T1000 (cell line): ENCODE measurements at regions not wholly inside any gene's neighbourhood (a gene's known extent, or its start where the extent isn't known, plus 50 kb on each side); places are given as distances from the start of the nearest gene placed in this dataset.

ENCODE experiments used
- DNase-seq: peaks from one replicate; lab custom pipeline; 2025; ENCODE audit warnings: mixed read lengths; lab: John Stamatoyannopoulos, UW

DNA sequence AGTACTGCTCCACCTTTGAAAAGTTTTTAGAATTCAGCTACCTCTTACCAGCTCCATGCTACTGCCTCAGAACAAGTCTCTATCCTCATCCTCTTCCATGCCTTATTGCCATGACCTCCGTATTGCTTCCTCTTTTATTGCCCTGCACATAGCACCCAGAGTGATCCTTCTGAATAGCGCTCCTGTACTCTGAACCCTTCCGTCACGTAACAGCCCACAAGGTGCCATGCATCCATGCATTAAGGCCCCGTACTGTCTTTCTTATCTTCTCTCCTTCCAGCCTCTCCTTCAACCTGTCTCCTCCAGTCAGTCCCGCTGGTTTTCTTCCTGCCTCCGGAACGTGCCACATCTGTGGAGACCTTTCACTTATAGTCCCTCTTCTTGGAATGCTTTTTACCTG is 273.3 kb upstream of the SEMA6A start:
- no peak for DNase-seq

DNA sequence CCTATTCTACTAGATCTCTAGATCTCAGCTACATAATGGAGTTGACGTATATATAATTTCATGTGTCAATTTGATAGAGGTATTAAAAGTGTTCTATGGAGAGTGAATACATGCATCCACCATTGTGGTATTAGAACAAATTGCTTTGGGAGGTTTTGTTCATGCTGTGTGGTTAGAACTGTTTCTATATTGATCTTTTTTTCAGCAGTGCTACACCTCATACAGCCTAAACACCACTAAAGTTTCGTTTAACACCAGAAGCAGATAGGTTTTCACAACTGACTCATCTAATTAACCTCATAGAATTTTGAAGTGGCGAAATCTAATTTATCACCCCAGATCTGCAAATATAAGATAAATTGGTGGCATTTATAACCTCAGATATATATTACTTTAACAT is 269.4 kb upstream of the SEMA6A start:
- no peak for DNase-seq

DNA sequence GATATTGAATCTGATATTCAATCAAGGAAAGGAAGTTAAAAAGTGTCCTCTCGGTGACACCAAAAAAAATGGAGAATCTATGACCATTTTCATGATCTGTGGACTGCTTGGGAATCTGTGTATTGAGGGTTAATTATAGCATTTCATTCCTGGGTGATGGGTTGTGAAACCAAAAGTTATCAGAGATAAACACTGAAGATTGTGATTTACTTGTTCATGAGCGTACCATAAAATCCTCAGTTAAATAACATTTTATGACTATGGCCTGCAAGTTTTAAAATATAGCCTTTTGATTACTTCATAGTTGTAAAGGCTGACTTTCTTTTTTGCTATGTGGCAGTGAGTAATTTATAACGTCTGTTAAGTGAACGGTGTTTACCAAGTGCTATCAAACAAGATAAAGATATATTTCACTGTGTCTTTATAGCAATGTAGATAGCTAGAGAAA is 267.9 kb upstream of the SEMA6A start:
- DNase-seq = no peak

DNA sequence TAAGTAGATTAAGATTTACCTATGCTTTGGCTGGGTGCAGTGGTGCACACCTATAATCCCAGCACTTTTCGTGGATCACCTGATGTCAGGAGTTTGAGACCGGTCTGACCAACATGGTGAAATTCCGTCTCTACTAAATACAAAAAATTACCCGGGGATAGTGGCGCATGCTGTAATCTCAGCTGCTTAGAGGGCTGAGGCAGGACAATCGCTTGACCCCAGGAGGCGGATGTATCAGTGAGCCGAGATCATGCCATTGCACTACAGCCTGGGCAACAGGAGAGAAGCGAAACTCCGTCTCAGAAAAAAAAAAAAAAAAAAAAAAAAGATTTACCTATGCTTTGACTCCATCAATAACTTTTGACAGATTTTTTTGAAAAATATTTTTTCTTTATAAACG is 267.1 kb upstream of the SEMA6A start:
- no peak for DNase-seq

DNA sequence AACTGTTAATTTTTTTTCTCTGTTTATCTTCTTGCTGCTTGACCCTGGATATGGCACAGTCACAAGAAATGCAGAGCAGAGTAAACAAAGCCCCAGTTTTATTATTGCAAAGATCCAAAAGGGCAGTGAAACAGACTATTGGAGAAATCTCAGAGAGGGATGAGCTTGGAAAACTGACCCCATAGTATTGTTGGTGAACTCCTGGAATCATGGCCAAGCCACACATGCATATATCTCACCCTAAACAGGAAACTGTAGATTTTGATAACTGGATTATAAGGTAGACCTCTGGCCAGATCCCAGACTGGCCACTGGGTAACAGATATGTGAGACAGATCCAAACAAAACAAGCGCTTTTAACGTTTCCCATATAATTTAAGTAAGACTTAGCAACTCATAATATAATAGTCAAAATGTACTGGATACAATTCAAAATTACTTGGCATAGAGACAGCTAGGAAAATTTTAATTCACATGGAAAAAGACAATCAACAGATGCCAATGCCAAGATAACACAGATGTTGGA is 263.5 kb upstream of the SEMA6A start:
- DNase-seq = no peak

DNA sequence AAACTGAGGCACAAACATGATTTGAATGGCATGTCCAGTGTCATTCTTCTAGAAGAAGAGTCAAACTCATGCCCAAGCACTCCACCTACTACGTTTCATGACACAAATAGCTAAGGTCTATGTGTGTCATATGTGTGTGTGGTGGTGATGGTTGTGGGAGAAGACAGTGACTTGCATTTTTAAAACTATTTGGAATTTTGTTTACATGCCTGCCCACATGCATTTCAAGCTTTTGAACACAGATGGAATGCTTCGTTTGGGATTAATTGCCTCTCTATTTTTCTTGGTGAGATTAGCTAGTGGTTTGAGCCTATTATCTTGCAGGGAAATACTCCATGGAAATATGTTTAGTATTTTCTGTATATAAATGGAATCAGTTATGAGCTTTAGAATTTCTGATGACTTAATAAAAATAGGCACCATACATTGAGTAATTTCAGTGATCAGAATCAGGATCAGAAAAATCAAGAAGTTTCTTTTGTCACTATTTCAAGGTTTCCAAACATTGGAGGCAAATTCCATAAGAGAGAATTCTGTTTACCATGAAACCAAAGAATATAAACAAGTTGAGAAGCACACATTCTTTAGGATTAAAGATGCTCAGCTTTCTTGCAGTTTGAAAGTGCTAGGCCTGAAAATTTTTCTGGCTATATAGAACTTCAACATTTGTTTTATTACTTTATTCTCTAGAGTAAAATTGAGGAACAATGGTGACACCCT is 260.3 kb upstream of the SEMA6A start:
- no peak for DNase-seq

DNA sequence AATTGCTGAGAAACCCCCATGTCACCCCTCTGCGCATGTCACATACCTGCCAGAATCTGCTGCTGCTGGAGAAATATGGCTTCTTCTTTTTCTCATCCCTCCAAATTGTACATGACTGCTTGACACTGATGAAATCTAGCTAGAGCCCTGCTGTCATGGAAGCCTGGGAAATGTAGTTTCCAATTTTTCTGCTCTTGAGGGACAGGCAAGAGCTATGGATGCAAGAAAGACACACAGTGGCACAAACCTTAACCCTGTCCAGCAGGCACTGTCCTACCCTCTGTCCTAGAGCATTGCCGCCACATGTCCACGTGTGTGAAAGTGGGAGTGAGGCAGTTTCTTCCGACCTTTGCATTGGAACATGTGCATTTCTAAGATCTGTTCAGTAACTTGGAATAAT is 255.5 kb upstream of the SEMA6A start:
- DNase-seq = no peak

DNA sequence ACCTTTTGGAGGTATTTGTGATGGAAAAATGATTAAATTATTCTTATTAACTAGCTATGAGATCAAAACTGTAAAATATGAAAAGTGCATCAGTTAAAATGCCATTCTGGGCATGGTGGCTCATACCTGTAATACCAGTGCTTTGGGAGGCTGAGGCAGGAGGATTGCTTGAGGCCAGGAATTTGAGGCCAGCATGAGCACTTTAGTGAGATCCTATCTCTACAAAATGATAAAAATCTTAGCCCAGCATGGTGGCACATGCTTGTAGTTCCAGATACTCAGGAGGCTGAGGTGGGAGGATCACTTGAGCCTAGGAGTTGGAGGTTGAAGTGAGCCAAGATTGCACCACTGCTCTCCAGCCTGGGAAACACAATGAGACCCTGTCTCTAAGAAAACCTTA is 252.5 kb upstream of the SEMA6A start:
- DNase-seq = no peak

DNA sequence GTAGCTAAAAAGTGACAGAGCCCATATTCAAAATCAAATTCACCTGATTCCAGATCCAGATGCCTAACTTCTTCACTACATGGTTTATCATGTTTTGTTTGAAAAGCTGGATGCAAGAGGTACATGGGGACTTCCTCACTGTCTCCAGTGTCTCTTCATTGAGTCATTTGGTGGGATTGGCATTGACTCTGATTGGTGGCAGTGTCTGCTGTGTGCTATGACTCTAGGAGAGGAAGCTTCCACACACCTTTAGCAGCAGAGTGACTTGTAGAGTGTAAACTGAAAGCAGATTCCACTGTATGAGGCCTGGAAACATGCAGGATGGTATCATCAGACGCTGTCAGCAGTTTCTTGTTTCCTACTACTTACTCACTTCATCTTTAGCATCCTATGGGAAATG is 250.9 kb upstream of the SEMA6A start:
- no peak for DNase-seq

DNA sequence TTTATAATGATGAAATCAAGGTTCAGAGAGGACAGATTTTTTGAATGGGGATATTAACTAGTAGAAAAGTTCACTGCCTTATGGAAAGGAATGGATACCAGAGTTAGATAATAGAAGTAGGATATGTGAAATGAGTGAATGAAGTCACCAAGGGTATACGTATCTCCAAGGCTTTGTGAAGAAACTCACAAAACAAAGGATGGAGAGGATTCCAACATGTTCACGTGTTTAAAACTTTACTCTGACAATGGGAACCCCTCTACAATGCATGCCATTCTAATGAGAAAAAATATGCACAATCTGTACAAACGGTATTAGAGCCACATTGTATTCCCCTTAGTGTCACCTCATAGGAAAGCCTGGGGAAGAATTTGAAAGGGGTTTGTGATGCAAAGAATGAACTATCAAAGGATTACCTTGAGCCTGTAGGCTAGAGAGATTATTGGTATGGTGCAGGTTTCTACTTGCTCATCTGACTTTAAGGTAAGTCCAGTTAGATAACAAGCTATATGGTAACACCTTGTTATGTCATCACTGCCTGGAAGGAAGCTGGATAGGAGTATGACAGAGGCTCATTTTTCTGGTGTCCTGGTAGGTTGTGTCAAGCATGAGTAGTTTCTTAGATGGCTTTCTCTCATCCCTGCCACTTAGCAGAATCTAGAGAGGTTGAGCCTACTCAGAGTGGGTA is 250.3 kb upstream of the SEMA6A start:
- DNase-seq = no peak

DNA sequence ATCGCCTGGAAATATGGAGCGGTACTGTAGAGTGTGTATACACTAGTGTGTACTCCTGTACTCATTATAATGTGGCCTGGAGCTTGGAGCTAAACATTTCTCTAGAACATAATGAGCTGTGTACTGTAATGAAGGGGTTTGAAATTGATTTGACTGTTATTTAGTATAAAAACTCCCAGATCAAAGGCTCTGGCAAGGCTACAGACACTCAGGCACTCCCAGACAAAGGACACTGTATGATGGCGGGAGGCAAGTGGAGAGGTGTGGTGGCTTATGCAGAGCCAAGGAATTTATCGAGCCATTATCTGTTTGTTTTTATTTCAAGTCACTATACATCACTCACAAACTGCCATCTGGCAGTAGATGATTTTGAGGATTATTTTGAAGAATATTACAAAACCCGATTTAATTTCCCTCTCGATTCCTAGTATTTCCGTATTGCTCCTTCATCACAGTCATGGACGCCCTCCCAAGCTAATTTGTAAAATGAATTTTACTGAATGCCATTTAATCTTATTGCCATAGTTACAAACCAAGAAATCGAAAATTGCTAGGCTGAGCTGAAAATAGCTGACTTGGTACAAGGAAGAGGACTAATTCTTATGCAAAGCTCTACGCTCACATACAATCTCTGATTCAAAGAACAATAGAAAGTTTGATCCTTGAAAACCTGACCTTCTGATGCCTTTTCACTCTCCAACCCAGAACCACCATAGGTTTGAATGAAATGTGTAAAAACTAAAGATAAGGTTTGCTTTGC is 240.2 kb upstream of the SEMA6A start:
- DNase-seq = no peak

DNA sequence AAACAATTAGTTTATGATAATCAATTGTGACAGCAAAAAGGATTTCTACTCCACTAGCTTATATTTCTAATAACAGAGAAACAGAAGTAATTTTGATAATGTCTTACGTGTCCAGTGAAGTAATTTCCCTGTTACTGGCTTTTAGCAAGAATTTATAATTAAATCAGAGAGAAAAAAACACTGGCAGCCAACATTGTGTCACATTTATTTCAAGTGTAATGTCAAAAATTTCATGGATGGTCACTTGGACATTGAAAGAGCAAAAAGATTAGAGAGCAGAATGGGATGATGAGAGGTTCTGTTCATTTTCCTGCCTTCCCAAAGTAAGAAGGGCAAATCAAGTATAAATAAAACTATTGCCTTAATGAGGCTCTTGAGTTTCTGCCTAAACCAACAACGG is 239.3 kb upstream of the SEMA6A start:
- DNase-seq = no peak

DNA sequence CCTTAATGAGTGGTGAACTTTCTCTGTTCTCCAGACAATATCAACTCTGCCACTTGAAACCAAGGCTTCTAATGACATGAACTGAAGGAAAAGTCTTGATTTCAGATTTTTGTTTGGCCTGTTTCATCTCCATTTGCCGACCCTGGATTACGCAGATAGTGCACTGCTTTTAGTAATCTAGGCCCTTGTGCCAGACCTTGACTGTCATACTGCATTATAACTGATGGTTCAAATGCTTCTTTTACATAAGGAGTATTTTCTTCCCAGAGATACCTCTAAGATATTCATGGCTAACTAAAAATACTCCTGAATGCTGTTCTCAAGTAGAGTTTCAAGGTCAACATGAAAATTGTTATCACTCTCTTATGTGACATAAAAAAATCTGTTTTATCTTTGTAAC is 238.7 kb upstream of the SEMA6A start:
- DNase-seq = no peak

DNA sequence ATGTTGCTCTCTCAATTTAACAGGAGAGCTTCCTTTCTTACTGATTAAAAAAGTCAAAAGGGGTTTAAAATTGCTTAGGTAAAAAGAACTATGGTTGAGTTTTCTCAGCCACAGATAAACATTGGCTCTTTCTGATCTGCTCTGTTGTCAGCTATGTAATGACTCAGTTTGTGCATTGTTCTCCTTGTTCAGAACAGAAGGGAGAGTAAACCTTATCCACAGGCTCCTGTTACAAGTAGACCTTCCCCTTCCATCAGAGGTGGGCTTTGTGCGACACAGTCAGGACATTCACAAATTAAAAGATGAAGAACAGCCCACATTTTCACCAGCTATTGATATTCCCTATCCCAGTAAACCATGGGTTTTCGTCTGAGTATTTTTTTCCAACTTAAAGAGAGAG is 236.3 kb upstream of the SEMA6A start:
- no peak for DNase-seq

DNA sequence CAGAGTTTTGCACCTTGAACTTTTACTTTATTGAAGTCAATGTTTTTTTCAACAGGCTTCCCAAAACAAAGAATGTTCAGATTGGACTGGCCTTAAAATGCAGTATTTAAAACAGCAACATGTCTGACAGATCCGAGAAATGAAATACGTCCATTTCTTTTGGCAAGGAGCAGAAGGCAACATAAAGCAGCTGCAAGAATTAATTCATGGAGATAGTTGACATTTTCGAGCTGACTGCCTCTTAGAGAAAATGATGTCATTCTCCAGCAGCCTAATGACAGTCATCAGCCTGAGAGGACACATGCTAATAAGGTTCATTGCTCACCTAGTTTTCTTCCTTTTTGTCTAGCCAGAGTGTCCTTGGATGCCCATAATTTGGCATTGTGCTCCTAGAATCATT is 232.2 kb upstream of the SEMA6A start:
- DNase-seq = no peak

DNA sequence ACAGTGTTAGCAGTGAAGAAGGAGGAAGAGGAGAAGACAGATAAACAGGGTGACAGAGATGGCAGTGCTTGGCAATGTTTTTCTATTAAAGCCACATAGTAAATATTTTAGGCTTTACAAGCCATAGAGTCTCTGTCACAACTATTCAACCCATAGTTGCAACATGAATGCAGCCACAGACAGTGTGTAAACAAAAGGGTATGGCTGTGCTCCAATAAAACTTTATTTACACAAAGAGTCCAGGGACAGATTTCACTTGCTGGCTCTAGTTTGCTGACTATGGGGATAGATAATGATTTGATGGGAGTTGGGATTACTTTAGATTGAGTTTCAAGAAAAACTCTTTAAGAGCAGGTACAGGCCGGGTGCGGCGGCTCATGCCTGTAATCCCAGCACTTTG is 224.8 kb upstream of the SEMA6A start:
- no peak for DNase-seq

DNA sequence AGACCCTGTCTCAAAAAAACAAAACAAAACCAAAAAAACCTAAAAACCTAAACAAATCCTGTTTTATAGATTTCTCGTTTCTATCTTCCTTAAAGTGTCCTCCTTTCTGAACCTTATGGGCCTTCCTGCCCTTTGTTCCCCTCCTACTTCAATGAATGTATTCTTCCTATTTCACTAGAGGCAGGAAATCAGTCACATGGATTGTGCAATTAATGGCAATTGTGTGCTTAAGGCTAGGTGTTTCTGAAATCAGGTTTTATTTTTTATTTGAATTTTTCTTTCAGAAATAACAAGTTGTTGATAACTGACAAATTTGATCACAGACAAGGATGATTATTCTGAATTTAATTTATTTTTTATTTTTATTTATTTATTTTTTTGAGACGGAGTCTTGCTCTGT is 220.6 kb upstream of the SEMA6A start:
- DNase-seq = no peak

DNA sequence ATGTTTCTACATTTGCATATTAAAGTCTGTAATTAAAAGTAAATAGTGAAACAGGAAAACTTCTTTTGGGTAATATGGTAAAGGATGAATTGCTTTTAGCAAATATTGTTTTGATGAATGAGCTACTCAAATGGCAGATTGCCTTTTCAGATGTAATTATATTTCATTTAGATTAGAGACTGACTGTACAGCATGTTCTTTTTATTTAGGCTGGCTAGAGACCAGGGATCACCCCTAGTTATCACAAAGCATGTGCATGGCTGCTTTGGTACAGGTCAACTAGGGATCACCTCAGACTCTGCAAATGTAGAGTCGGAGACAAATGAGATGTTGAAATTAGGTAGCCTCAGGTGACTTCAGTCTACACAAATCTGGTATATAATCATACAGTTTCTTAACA is 214.9 kb upstream of the SEMA6A start:
- no peak for DNase-seq

DNA sequence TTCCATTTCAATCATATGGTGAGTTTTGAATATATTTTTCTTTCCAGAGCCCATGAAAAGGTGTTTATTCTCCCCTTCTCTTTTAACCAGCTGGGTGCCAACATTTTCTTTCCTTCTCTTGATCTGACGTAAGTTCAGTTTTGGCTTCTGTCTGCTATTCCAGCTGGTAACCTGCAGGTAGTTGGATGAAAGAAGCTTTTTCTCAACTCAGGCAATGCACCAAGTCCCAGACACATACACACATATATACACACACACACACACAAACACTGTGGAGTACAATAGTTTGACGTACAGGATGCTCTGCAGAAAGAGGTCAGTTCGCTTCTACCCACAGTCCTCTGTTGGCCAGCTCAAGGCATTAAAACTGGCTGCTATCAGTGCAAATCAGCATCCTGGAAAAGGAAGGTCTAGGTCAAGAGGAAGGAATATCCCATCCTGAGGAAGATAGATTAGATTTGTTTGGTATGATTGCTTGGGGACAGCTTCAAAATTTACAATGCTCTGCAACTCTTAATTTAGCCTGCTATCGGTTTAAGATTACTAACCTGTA is 214.3 kb upstream of the SEMA6A start:
- no peak for DNase-seq

DNA sequence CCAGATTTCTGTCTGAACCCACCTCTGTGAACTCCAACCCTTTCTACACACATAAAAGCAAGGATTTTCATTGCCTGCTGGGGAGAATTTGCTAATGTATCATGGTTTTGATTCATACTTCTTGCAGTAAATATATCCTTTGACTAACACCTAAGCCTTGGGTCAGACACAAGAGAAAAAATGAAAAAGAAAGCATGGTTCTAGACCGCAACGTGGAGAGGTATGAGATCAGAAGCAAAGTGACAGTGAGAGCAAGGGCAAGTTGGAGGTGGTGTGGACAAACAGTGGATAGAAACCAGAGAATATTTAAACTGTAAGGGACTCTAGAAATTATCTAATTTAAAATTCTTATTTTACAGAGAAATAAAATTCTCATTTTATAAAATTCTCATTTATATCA is 212.9 kb upstream of the SEMA6A start:
- no peak for DNase-seq

DNA sequence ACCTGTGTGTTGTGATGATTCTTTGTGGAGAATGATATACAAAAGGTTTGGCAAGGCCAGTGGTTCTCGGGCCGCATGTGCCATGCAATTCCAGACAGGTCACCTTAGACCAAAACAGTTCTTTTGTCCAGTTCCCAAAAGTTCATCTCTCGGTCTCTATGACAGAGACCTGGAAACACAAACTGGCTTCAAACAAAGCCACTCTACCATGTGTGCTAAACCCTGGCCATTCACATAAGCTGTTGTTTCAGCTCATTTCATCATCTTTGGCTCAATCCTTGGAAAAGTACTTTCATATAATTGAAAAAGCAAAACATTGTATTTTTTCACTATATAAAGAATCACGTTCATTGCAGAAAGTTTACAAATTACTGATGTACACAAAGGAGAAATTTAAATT is 210.5 kb upstream of the SEMA6A start:
- no peak for DNase-seq

DNA sequence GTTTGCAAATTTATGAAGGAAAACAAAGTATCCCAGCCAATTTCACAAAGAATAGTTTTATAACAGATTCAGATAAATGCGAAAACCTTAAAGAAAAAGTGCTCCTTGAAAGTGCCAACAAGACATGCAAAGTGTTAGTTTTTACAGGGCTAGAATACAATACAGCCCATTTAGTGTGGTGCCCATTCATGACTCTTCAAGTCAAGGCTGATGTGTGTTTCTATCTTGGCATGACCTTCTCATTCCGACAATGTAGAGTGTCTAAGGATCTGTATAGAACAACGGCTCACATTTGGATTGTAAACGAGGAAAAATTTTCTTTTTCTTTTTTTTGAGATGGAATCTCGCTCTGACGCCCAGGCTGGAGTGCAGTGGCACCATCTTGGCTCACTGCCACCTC is 205.2 kb upstream of the SEMA6A start:
- DNase-seq = no peak
